ENCODE measurements at regions not wholly inside any gene's neighbourhood (a gene's known extent, or its start where the extent isn't known, plus 50 kb on each side); places are given as distances from the start of the nearest gene placed in this dataset.

GRCh38 chr6:168218785-168219566 is 100.6 kb downstream of the DACT2 start:
- no peaks in the 10 kb centered on the region for H3K27me3 ChIP-seq
- H3K4me1 ChIP-seq: no peaks in the 10 kb centered on the region
- ATAC-seq (ENCODE audit: low FRiP score in 2 of 2) (peak in 1 of 2 donors; percentile 87), DNase-seq (peak in 1 of 2 donors; percentile 3)
- WGBS, 2 donors: 76 to 79% methylated on average over 11 to 12 of the region's 12 CpGs
- TF ChIP-seq POLR2AphosphoS5 (IDR thresholded peaks at IDR 0.05): no peak
- TF ChIP-seq POLR2A (IDR thresholded peaks at IDR 0.05): no peak
- TF ChIP-seq EP300 (IDR thresholded peaks at IDR 0.05): no peak
- no peak for TF ChIP-seq CTCF (IDR thresholded peaks at IDR 0.05)
- no peaks in the 10 kb centered on the region for H3K9me3 ChIP-seq
- H3K36me3 ChIP-seq: no peaks in the 10 kb centered on the region
- no peak overlapping the region for H3K27ac ChIP-seq
- H3K4me3 ChIP-seq: no peak overlapping the region

GRCh38 chr6:168217880-168218537 is 101.6 kb downstream of the DACT2 start:
- ATAC-seq (ENCODE audit: low FRiP score in 2 of 2) (no peak), DNase-seq (peak in 1 of 2 donors; percentile 46)
- WGBS, 2 donors: 43 to 59% methylated on average over 9 of the region's 9 CpGs
- H3K4me1 ChIP-seq: no peaks in the 10 kb centered on the region
- TF ChIP-seq POLR2A (IDR thresholded peaks at IDR 0.05) (no peak), EP300 (IDR thresholded peaks at IDR 0.05) (no peak)
- H3K4me3 ChIP-seq: peak overlapping the region in 1 of 4 donors; percentile 6
- H3K9me3 ChIP-seq: no peaks in the 10 kb centered on the region
- H3K27ac ChIP-seq: no peak overlapping the region
- H3K27me3 ChIP-seq: no peaks in the 10 kb centered on the region
- H3K36me3 ChIP-seq: no peaks in the 10 kb centered on the region

- Histone ChIP-seq H3K4me1 (no peaks in the 10 kb centered on the region), H3K36me3 (no peaks in the 10 kb centered on the region), H3K27me3 (no peaks in the 10 kb centered on the region), H3K9me3 (no peaks in the 10 kb centered on the region), H3K27ac (no peak overlapping the region), H3K4me3 (no peak overlapping the region)
- DNase-seq (peak; percentile 7 to 61), ATAC-seq (ENCODE audit: low FRiP score in 2 of 2) (no peak)
- TF ChIP-seq CTCF (IDR thresholded peaks at IDR 0.05) (no peak), POLR2AphosphoS5 (IDR thresholded peaks at IDR 0.05) (no peak), EP300 (IDR thresholded peaks at IDR 0.05) (no peak), POLR2A (IDR thresholded peaks at IDR 0.05) (no peak)
- 91 to 94% methylated on average over 24 of the region's 24 CpGs for WGBS, 2 donors
These were observed 102.2 kb downstream of the DACT2 start for GRCh38 chr6:168217216-168217879.

GRCh38 chr6:168216751-168217191 is 102.8 kb downstream of the DACT2 start:
- TF ChIP-seq CTCF (IDR thresholded peaks at IDR 0.05) (no peak), POLR2A (IDR thresholded peaks at IDR 0.05) (no peak), POLR2AphosphoS5 (IDR thresholded peaks at IDR 0.05) (no peak), EP300 (IDR thresholded peaks at IDR 0.05) (no peak)
- H3K27me3 ChIP-seq: no peaks in the 10 kb centered on the region

GRCh38 chr6:168216117-168216516 is 103.5 kb downstream of the DACT2 start:
- 71 to 78% methylated on average over 6 of the region's 6 CpGs for WGBS, 2 donors
- no peak for ATAC-seq (ENCODE audit: low FRiP score in 2 of 2)
- no peak overlapping the region for H3K27ac ChIP-seq

More at GRCh38 chr6:168216751-168217191, 102.8 kb downstream of the DACT2 start:
- ATAC-seq (ENCODE audit: low FRiP score in 2 of 2) (no peak), DNase-seq (no peak)
- Histone ChIP-seq H3K9me3 (no peaks in the 10 kb centered on the region), H3K27ac (no peak overlapping the region), H3K4me1 (no peaks in the 10 kb centered on the region), H3K4me3 (no peak overlapping the region), H3K36me3 (no peaks in the 10 kb centered on the region)
- WGBS, 2 donors: 57 to 63% methylated on average over 15 to 16 of the region's 16 CpGs

More at GRCh38 chr6:168216117-168216516, 103.5 kb downstream of the DACT2 start:
- Histone ChIP-seq H3K4me1 (no peaks in the 10 kb centered on the region), H3K27me3 (no peaks in the 10 kb centered on the region), H3K36me3 (no peaks in the 10 kb centered on the region), H3K9me3 (no peaks in the 10 kb centered on the region), H3K4me3 (no peak overlapping the region)
- TF ChIP-seq POLR2A (IDR thresholded peaks at IDR 0.05) (no peak), EP300 (IDR thresholded peaks at IDR 0.05) (no peak), CTCF (IDR thresholded peaks at IDR 0.05) (no peak), POLR2AphosphoS5 (IDR thresholded peaks at IDR 0.05) (no peak)
- peak in 1 of 2 donors; percentile 5 for DNase-seq
